ENCODE measurements at regions not wholly inside any gene's neighbourhood (a gene's known extent, or its start where the extent isn't known, plus 50 kb on each side); places are given as distances from the start of the nearest gene placed in this dataset.

DNA sequence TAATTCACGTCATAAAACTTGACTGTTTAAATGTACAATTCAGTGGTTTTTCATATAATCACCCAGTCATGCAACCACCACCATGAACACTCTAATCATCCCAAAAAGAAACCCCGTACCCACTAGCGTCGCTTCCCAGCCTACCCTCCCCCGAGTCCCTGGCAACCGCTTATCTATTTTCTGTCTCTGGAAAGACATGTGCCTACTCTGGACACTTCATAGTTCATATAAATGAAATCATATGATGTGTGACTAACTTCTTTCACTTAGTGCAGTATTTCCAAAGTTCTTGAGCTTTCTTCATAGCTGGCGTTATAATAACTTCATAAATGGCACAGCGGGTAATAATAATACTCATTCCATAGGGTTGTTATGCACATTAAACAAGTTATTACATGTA is 215.2 kb downstream of the MYLK4 start:
- H3K27me3 Mint-ChIP-seq, result peaks cover 4% of the 10 kb centered on the region
- no peak overlapping the region for H3K27ac Mint-ChIP-seq
- H3K4me1 Mint-ChIP-seq (ENCODE audit: unreplicated experiment), result no peaks in the 10 kb centered on the region
- no peaks in the 10 kb centered on the region for H3K36me3 Mint-ChIP-seq
- TF ChIP-seq, protein P1, sequence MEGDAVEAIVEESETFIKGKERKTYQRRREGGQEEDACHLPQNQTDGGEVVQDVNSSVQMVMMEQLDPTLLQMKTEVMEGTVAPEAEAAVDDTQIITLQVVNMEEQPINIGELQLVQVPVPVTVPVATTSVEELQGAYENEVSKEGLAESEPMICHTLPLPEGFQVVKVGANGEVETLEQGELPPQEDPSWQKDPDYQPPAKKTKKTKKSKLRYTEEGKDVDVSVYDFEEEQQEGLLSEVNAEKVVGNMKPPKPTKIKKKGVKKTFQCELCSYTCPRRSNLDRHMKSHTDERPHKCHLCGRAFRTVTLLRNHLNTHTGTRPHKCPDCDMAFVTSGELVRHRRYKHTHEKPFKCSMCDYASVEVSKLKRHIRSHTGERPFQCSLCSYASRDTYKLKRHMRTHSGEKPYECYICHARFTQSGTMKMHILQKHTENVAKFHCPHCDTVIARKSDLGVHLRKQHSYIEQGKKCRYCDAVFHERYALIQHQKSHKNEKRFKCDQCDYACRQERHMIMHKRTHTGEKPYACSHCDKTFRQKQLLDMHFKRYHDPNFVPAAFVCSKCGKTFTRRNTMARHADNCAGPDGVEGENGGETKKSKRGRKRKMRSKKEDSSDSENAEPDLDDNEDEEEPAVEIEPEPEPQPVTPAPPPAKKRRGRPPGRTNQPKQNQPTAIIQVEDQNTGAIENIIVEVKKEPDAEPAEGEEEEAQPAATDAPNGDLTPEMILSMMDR (conservative IDR thresholded peaks at IDR 0.05), result no peak
- no peak for DNase-seq (ENCODE audit: extremely low spot score, unreplicated experiment)
- H3K9me3 Mint-ChIP-seq, result peaks cover 14% of the 10 kb centered on the region
- H3K4me3 Mint-ChIP-seq, result no peak overlapping the region

DNA sequence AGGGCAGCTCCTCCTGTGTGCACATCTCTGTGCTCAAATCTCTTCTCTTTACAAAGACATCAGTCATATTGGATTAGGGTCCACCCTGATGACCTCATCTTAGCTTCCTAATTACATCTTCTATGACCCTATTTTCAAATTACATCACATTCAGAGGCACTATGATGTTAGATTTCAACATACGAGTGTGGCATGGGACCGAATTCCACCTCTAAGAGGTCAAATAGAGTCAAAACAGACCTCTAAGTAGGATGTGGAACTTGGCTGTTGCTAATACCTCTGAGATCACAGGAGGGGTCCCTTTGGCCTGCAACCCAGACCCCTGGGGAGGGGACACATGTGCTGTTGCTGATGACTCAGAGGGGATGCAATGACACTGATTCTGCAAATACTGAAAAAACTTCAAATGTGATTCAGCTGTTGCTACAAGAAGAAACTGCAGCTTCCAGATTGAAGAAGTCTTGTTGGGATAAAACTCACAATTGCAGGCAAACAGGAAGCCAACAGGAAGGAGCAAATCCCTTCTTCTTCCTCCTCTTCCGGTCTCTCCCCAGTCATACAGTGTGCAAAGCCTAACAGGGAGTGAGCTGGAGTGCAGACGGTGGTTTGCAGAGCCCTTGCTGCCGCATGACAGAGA is 216.2 kb downstream of the MYLK4 start:
- Mint-ChIP-seq H3K4me1 (ENCODE audit: unreplicated experiment) (no peaks in the 10 kb centered on the region), H3K27me3 (peaks cover 4% of the 10 kb centered on the region), H3K4me3 (no peak overlapping the region), H3K27ac (no peak overlapping the region), H3K9me3 (peaks cover 14% of the 10 kb centered on the region), H3K36me3 (no peaks in the 10 kb centered on the region)
- TF ChIP-seq, protein P1 (conservative IDR thresholded peaks at IDR 0.05), result no peak
- no peak for DNase-seq (ENCODE audit: extremely low spot score, unreplicated experiment)

DNA sequence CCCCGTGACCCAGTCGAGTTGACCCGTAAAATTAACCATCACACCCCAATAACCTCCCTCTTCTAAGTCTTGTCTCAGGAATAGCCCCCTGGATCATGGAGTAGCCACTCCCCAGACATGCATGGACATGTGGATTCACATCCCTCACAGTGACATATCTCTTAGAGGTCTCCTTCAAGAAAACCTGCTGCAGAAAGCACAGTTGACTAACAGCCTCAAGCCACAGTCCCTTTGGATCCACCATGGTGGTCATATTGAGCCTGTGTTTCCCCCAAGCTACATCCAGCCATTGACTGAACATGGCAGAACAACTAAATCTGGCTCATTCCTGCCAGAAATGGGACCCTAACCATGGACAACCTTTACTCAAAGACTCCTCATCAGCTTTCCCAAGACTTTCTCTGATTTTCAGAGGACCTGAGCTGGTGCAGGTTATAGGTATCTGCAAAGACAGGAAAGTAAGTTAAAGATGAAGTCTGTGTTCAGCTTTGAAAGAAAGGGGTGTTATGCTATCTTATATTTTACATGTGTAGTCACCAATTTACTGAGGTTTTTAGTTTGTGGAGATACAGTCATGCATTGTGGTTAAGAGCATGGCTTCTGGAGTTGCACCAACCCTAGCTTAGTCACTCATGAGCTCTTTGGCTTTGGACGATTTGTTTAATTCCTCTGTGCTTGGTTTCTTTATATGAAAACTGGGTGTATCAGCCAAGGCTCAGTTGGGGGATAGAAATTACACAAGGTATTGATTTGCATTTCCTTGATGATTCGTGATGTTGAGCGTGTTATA is 219.1 kb downstream of the MYLK4 start:
- Mint-ChIP-seq H3K27me3 (no peaks in the 10 kb centered on the region), H3K27ac (no peak overlapping the region), H3K36me3 (no peaks in the 10 kb centered on the region)

DNA sequence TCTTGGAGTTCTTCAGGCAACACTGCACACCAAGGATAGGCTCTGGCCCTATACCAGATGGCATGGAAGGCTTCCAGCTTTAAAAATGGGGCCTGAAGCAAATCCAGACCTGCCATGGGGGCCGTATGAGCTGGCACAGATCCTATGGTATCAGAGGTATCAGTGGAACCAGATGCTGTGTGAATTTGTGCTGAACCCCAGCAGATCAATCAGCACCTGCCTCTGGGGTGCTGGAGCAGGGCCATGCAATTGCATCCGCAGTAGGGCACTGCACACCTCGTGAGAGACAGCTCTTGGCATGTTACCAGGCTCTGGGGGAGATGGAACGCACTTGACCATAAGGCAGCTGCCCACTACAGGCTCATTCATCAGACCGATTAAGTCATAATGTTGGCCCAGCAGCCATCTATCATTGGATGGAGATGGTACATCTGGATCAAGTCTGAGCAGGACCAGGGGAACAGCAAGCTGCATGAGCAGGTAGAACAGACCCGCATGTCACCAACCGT is 221.5 kb downstream of the MYLK4 start:
- Mint-ChIP-seq H3K36me3 (peaks cover 2% of the 10 kb centered on the region), H3K9me3 (peaks cover 8% of the 10 kb centered on the region), H3K27me3 (no peaks in the 10 kb centered on the region), H3K27ac (no peak overlapping the region), H3K4me3 (no peak overlapping the region), H3K4me1 (ENCODE audit: unreplicated experiment) (peaks cover 3% of the 10 kb centered on the region)
- TF ChIP-seq, protein P1 (conservative IDR thresholded peaks at IDR 0.05), result no peak
- DNase-seq (ENCODE audit: extremely low spot score, unreplicated experiment), result no peak

More for the DNA sequence above, 219.1 kb downstream of the MYLK4 start:
- peaks cover 10% of the 10 kb centered on the region for H3K9me3 Mint-ChIP-seq
- H3K4me1 Mint-ChIP-seq (ENCODE audit: unreplicated experiment), result peaks cover 3% of the 10 kb centered on the region
- no peak for DNase-seq (ENCODE audit: extremely low spot score, unreplicated experiment)
- TF ChIP-seq, protein P1 (conservative IDR thresholded peaks at IDR 0.05), result no peak
- H3K4me3 Mint-ChIP-seq, result no peak overlapping the region

DNA sequence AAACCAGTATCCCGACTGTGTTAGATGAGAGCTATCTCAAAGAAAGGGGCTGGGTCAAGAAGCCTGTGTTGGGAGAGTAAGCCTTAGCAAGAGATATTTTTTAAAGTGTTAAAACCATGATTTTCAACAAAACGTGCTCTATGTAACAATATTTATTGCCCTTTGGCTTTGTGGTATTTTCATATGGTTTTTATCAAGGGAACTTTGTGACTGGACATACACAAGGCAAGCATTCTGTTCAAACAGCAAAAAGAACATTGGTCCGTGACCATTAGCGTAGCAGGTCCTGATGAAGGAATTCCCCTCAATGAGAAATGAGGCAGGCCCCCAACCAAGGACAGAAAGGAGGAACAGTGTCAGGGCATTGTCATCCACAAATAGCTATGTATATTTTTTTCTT is 222.6 kb downstream of the MYLK4 start:
- TF ChIP-seq, protein P1 (conservative IDR thresholded peaks at IDR 0.05), result no peak
- Mint-ChIP-seq H3K9me3 (peaks cover 6% of the 10 kb centered on the region), H3K27ac (no peak overlapping the region), H3K4me1 (ENCODE audit: unreplicated experiment) (peaks cover 3% of the 10 kb centered on the region), H3K36me3 (peaks cover 4% of the 10 kb centered on the region), H3K4me3 (no peak overlapping the region), H3K27me3 (no peaks in the 10 kb centered on the region)
- no peak for DNase-seq (ENCODE audit: extremely low spot score, unreplicated experiment)
